SW480 (cell line): ENCODE measurements at regions not wholly inside any gene's neighbourhood (a gene's known extent, or its start where the extent isn't known, plus 50 kb on each side); places are given as distances from the start of the nearest gene placed in this dataset.
A peak's percentile ranks its signal among the peaks of the same experiment; 100 is the strongest.
"Not testable (repeated sequence)": the region's sequence is repeated elsewhere in the genome, so short reads cannot be mapped to it uniquely, and the experiment has no call there.

Experiments
- DNase-seq: peaks from one replicate; pipeline ENCODE4 v3.0.0-alpha.2; 2016; ENCODE audit warnings: low spot score

- no peak for DNase-seq
These were observed 237.2 kb downstream of the ASMT start for GRCh38 chrX:1852082-1852481.

- DNase-seq = no peak
These were observed 238.6 kb downstream of the ASMT start for GRCh38 chrX:1853447-1853846.

- DNase-seq = no peak
These were observed 239.1 kb downstream of the ASMT start for GRCh38 chrX:1853916-1854315.

GRCh38 chrX:1854861-1855260 lies 240.0 kb downstream of the ASMT start:
- not testable (repeated sequence) for DNase-seq

- DNase-seq = not testable (repeated sequence)
These were observed 244.4 kb downstream of the ASMT start for GRCh38 chrX:1859266-1859665.

GRCh38 chrX:1860936-1861594 lies 246.2 kb downstream of the ASMT start:
- no peak for DNase-seq

- DNase-seq = not testable (repeated sequence)
These were observed 249.1 kb downstream of the ASMT start for GRCh38 chrX:1863995-1864394.

GRCh38 chrX:1870421-1870820 lies 255.6 kb downstream of the ASMT start:
- no peak for DNase-seq

GRCh38 chrX:1871887-1872286 lies 257.0 kb downstream of the ASMT start:
- DNase-seq = no peak

- no peak for DNase-seq
These were observed 258.8 kb downstream of the ASMT start for GRCh38 chrX:1873671-1874070.

GRCh38 chrX:1874416-1874815 lies 259.6 kb downstream of the ASMT start:
- DNase-seq = no peak

- no peak for DNase-seq
These were observed 260.0 kb downstream of the ASMT start for GRCh38 chrX:1874899-1875298.

GRCh38 chrX:1876041-1876440 lies 261.2 kb downstream of the ASMT start:
- no peak for DNase-seq

- no peak for DNase-seq
These were observed 262.9 kb downstream of the ASMT start for GRCh38 chrX:1877780-1878179.

- DNase-seq = not testable (repeated sequence)
These were observed 266.3 kb downstream of the ASMT start for GRCh38 chrX:1880884-1881817.

GRCh38 chrX:1883772-1884171 lies 268.9 kb downstream of the ASMT start:
- no peak for DNase-seq

GRCh38 chrX:1884446-1884845 lies 269.6 kb downstream of the ASMT start:
- no peak for DNase-seq

- no peak for DNase-seq
These were observed 270.3 kb downstream of the ASMT start for GRCh38 chrX:1885116-1885515.

GRCh38 chrX:1888305-1888704 lies 273.4 kb downstream of the ASMT start:
- peak; percentile 16 for DNase-seq

GRCh38 chrX:1894026-1894294 lies 279.1 kb downstream of the ASMT start:
- no peak for DNase-seq

- no peak for DNase-seq
These were observed 279.9 kb downstream of the ASMT start for GRCh38 chrX:1894740-1895139.

- DNase-seq = no peak
These were observed 280.7 kb downstream of the ASMT start for GRCh38 chrX:1895583-1895982.

- no peak for DNase-seq
These were observed 285.0 kb downstream of the ASMT start for GRCh38 chrX:1899841-1900240.

- DNase-seq = no peak
These were observed 288.0 kb downstream of the ASMT start for GRCh38 chrX:1902901-1903235.
